ENCODE measurements at regions not wholly inside any gene's neighbourhood (a gene's known extent, or its start where the extent isn't known, plus 50 kb on each side); places are given as distances from the start of the nearest gene placed in this dataset.
A peak's percentile ranks its signal among the peaks of the same experiment; 100 is the strongest.

GRCh38 chrX:142095651-142096245 lies 109.3 kb downstream of the MAGEC2 start:
- Histone ChIP-seq H3K27me3 (replicated peaks; ENCODE audit: insufficient read depth, low read depth, low read length, poor library complexity) (no peaks in the 10 kb centered on the region), H3K27ac (ENCODE audit: low read depth, low read length, poor library complexity, severe bottlenecking) (no peak overlapping the region), H3K4me1 (ENCODE audit: insufficient read depth, low read length, poor library complexity, severe bottlenecking) (no peaks in the 10 kb centered on the region), H3K4me3 (ENCODE audit: low read depth, low read length, poor library complexity, severe bottlenecking) (no peak overlapping the region), H3K36me3 (ENCODE audit: insufficient read depth, low read length, poor library complexity, severe bottlenecking) (no peaks in the 10 kb centered on the region), H3K9me3 (ENCODE audit: low read depth, low read length, poor library complexity, severe bottlenecking) (peaks cover 11% of the 10 kb centered on the region)
- no TSS peak for BruUV-seq (replicated peaks)
- ChIA-PET CTCF (no interaction called here), POLR2A (ENCODE audit: low non-redundant PET) (no interaction called here)
- intact Hi-C loops (cut with micrococcal nuclease; ENCODE audit: unreplicated experiment): no loop called here
- no peak for DNase-seq (ENCODE audit: low spot score)
- TF ChIP-seq EZH2 (IDR thresholded peaks at IDR 0.05; ENCODE audit: borderline replicate concordance, low read depth, low read length, poor library complexity, severe bottlenecking): no peak
- TF ChIP-seq, protein P1, sequence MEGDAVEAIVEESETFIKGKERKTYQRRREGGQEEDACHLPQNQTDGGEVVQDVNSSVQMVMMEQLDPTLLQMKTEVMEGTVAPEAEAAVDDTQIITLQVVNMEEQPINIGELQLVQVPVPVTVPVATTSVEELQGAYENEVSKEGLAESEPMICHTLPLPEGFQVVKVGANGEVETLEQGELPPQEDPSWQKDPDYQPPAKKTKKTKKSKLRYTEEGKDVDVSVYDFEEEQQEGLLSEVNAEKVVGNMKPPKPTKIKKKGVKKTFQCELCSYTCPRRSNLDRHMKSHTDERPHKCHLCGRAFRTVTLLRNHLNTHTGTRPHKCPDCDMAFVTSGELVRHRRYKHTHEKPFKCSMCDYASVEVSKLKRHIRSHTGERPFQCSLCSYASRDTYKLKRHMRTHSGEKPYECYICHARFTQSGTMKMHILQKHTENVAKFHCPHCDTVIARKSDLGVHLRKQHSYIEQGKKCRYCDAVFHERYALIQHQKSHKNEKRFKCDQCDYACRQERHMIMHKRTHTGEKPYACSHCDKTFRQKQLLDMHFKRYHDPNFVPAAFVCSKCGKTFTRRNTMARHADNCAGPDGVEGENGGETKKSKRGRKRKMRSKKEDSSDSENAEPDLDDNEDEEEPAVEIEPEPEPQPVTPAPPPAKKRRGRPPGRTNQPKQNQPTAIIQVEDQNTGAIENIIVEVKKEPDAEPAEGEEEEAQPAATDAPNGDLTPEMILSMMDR (conservative IDR thresholded peaks at IDR 0.05; ENCODE audit: low read depth, low read length): no peak

DNA sequence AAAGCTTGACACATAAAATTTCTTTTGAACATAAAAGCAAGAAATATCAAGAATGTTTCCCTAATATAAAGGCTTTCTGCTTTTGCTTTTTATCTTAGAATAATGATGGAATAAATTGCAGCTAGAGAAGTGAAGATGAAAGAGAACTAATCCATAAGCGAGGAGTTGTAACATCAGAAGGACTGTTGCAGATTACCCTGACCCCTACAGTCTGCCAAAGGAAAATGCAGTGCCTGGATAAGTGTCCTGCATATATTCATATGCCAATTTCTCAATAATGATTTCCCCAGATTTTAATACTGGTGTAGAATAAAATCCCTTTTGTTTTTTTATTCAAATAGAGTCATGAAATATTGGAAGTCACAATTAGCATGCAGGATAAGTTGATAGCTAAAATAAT lies 115.9 kb downstream of the MAGEC2 start:
- intact Hi-C loops (cut with micrococcal nuclease; ENCODE audit: unreplicated experiment): no loop called here
- CTCF ChIA-PET: no interaction called here

GRCh38 chrX:142084611-142085010 lies 120.5 kb downstream of the MAGEC2 start:
- BruUV-seq (replicated peaks): no TSS peak
- H3K9me3 ChIP-seq (ENCODE audit: low read depth, low read length, poor library complexity, severe bottlenecking): no peaks in the 10 kb centered on the region
- DNase-seq (ENCODE audit: low spot score): no peak
- TF ChIP-seq, protein P1 (conservative IDR thresholded peaks at IDR 0.05; ENCODE audit: low read depth, low read length): no peak
- no peak for TF ChIP-seq EZH2 (IDR thresholded peaks at IDR 0.05; ENCODE audit: borderline replicate concordance, low read depth, low read length, poor library complexity, severe bottlenecking)
- no peaks in the 10 kb centered on the region for H3K27me3 ChIP-seq (replicated peaks; ENCODE audit: insufficient read depth, low read depth, low read length, poor library complexity)
- intact Hi-C loops (cut with micrococcal nuclease; ENCODE audit: unreplicated experiment): no loop called here
- ChIA-PET CTCF (no interaction called here), POLR2A (ENCODE audit: low non-redundant PET) (no interaction called here)
- H3K27ac ChIP-seq (ENCODE audit: low read depth, low read length, poor library complexity, severe bottlenecking): no peak overlapping the region
- H3K4me1 ChIP-seq (ENCODE audit: insufficient read depth, low read length, poor library complexity, severe bottlenecking): no peaks in the 10 kb centered on the region
- no peaks in the 10 kb centered on the region for H3K36me3 ChIP-seq (ENCODE audit: insufficient read depth, low read length, poor library complexity, severe bottlenecking)
- H3K4me3 ChIP-seq (ENCODE audit: low read depth, low read length, poor library complexity, severe bottlenecking): no peak overlapping the region

More for the DNA sequence above, 115.9 kb downstream of the MAGEC2 start:
- Histone ChIP-seq H3K27ac (ENCODE audit: low read depth, low read length, poor library complexity, severe bottlenecking) (no peak overlapping the region), H3K9me3 (ENCODE audit: low read depth, low read length, poor library complexity, severe bottlenecking) (peaks cover 8% of the 10 kb centered on the region), H3K27me3 (replicated peaks; ENCODE audit: insufficient read depth, low read depth, low read length, poor library complexity) (no peaks in the 10 kb centered on the region), H3K36me3 (ENCODE audit: insufficient read depth, low read length, poor library complexity, severe bottlenecking) (no peaks in the 10 kb centered on the region), H3K4me3 (ENCODE audit: low read depth, low read length, poor library complexity, severe bottlenecking) (no peak overlapping the region), H3K4me1 (ENCODE audit: insufficient read depth, low read length, poor library complexity, severe bottlenecking) (no peaks in the 10 kb centered on the region)
- DNase-seq (ENCODE audit: low spot score): no peak
- BruUV-seq (replicated peaks): no TSS peak
- no peak for TF ChIP-seq EZH2 (IDR thresholded peaks at IDR 0.05; ENCODE audit: borderline replicate concordance, low read depth, low read length, poor library complexity, severe bottlenecking)
- TF ChIP-seq, protein P1 (conservative IDR thresholded peaks at IDR 0.05; ENCODE audit: low read depth, low read length): peak; percentile 27; the same call in 1 of the 2 replicates
- POLR2A ChIA-PET (ENCODE audit: low non-redundant PET): no interaction called here

All from A673 (cell line).